ENCODE measurements at regions not wholly inside any gene's neighbourhood (a gene's known extent, or its start where the extent isn't known, plus 50 kb on each side); places are given as distances from the start of the nearest gene placed in this dataset.

DNA sequence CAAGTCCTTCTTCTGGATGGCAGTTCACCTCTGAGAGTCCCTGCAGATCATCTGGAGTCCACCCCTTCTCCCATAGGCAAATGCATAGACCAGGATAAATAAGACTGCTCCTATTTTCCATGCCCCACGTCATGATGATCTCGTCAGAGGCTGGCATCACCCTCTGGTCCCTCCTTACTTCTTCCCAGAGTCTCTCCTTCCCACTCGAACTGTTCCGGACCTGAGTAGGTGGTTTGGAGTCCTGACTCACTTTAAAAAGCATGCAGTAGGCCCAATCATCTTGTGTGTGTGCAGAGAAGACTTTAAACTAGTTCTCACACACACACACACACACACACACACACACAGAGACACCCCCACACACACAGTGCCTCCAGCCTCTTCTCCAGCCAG is 72.0 kb downstream of the SOX9 start:
- no peak for TF ChIP-seq EZH2phosphoT487 (conservative IDR thresholded peaks at IDR 0.05; ENCODE audit: low read length)
- TF ChIP-seq, protein P1, sequence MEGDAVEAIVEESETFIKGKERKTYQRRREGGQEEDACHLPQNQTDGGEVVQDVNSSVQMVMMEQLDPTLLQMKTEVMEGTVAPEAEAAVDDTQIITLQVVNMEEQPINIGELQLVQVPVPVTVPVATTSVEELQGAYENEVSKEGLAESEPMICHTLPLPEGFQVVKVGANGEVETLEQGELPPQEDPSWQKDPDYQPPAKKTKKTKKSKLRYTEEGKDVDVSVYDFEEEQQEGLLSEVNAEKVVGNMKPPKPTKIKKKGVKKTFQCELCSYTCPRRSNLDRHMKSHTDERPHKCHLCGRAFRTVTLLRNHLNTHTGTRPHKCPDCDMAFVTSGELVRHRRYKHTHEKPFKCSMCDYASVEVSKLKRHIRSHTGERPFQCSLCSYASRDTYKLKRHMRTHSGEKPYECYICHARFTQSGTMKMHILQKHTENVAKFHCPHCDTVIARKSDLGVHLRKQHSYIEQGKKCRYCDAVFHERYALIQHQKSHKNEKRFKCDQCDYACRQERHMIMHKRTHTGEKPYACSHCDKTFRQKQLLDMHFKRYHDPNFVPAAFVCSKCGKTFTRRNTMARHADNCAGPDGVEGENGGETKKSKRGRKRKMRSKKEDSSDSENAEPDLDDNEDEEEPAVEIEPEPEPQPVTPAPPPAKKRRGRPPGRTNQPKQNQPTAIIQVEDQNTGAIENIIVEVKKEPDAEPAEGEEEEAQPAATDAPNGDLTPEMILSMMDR (IDR thresholded peaks at IDR 0.05; ENCODE audit: insufficient read depth, low read length, poor library complexity, severe bottlenecking), result no peak
